T-cell (primary cell): ENCODE measurements at regions not wholly inside any gene's neighbourhood (a gene's known extent, or its start where the extent isn't known, plus 50 kb on each side); places are given as distances from the start of the nearest gene placed in this dataset.
"Not testable (repeated sequence)": the region's sequence is repeated elsewhere in the genome, so short reads cannot be mapped to it uniquely, and the experiment has no call there.

Experiments used
- ATAC-seq, 4 experiments: fragments of 200-7000 bp in 3 of 4; fragments of 150-1000 bp in 1 of 4; cut with Tn5 transposase; replicated peaks in 1 of 4; 1 replicate in 3 of 4; 2 replicates in 1 of 4; pipeline ENCODE4 v1.10.0; 2021; ENCODE audit warnings: moderate library complexity in 3 of 4, mild to moderate bottlenecking in 2 of 4, moderate number of reproducible peaks in 1 of 4
- CTCF ChIA-PET, 2 donors: fragments of 300-600 bp; sonication (Branson Sonifier 250); formaldehyde crosslinking; loops; one replicate each; lab custom pipeline; 2022; ENCODE audit warnings: antibody characterized with exemption in 2 of 2; lab: Charles Lee
- POLR2A ChIA-PET, 2 donors: fragments of 300-600 bp; sonication (Branson Sonifier 250); formaldehyde crosslinking; loops; one replicate each; lab custom pipeline; 2022; ENCODE audit warnings: antibody characterized with exemption in 2 of 2; lab: Charles Lee
- DNase-seq, 35 experiments: peaks; one replicate each; pipeline versions ENCODE4 v3.0.0 to v3.0.0-alpha.2; 2013 to 2023
- H3K27ac ChIP-seq: one replicate; pipeline ENCODE4 v1.5.1; 2013; ENCODE audit warnings: low read length
- H3K27me3 ChIP-seq, 2 experiments: replicated peaks in 1 of 2; 1 replicate in 1 of 2; 2 replicates in 1 of 2; pipeline versions ENCODE4 v1.6.1 to v1.7.0; 2013; ENCODE audit warnings: low read length in 1 of 2, mixed read lengths in 1 of 2; ENCODE audit not compliant: control insufficient read depth in 2 of 2, insufficient read depth in 2 of 2; ENCODE audit errors: extremely low read depth in 1 of 2
- H3K36me3 ChIP-seq, 2 donors: 1 replicate in 1 of 2; 2 replicates in 1 of 2; pipeline versions ENCODE4 v1.6.1 to v1.7.0; 2013; ENCODE audit warnings: low read length in 1 of 2; ENCODE audit not compliant: control insufficient read depth in 2 of 2, insufficient read depth in 1 of 2; ENCODE audit errors: extremely low read depth in 1 of 2
- H3K4me1 ChIP-seq, 2 experiments: 1 replicate in 1 of 2; 2 replicates in 1 of 2; pipeline versions ENCODE4 v1.6.1 to v1.7.0; 2013; ENCODE audit warnings: low read length in 2 of 2, mixed read lengths in 1 of 2; ENCODE audit not compliant: insufficient read depth in 2 of 2, control insufficient read depth in 1 of 2; ENCODE audit errors: extremely low read depth in 1 of 2
- H3K4me3 ChIP-seq, 2 donors: 1 replicate in 1 of 2; 2 replicates in 1 of 2; pipeline versions ENCODE4 v1.5.1 to v1.7.0; 2013; ENCODE audit warnings: mild to moderate bottlenecking in 2 of 2, low read length in 1 of 2, moderate library complexity in 1 of 2; ENCODE audit not compliant: control insufficient read depth in 1 of 2; ENCODE audit errors: extremely low read depth in 1 of 2
- H3K9me3 ChIP-seq: 2 replicates; pipeline ENCODE4 v1.7.0; 2013
- H3K27ac Mint-ChIP-seq, 2 donors: one replicate each; pipeline ENCODE4 v1.8.0; 2020 to 2021; ENCODE audit warnings: mild to moderate bottlenecking in 2 of 2, mixed read lengths in 2 of 2
- H3K27me3 Mint-ChIP-seq, 2 donors: one replicate each; pipeline ENCODE4 v1.8.0; 2021 to 2022; ENCODE audit warnings: mixed read lengths in 2 of 2
- H3K36me3 Mint-ChIP-seq: one replicate; pipeline ENCODE4 v1.8.0; 2021; ENCODE audit warnings: mixed read lengths
- H3K4me1 Mint-ChIP-seq, 3 donors: one replicate each; pipeline ENCODE4 v1.8.0; 2020 to 2022; ENCODE audit warnings: mixed read lengths in 3 of 3, mild to moderate bottlenecking in 1 of 3
- H3K4me3 Mint-ChIP-seq, 3 donors: one replicate each; pipeline ENCODE4 v1.8.0; 2020 to 2022; ENCODE audit warnings: mild to moderate bottlenecking in 3 of 3, mixed read lengths in 3 of 3, moderate library complexity in 3 of 3
- H3K9me3 Mint-ChIP-seq, 3 donors: one replicate each; pipeline ENCODE4 v1.8.0; 2020 to 2022; ENCODE audit warnings: mixed read lengths in 3 of 3
- WGBS: methylation state at CpG from one replicate; pipeline ENCODE4 v1.1.5; 2013; ENCODE audit warnings: missing lambda C conversion rate; ENCODE audit not compliant: insufficient coverage; 5-methylcytosine and 5-hydroxymethylcytosine counted together

DNA sequence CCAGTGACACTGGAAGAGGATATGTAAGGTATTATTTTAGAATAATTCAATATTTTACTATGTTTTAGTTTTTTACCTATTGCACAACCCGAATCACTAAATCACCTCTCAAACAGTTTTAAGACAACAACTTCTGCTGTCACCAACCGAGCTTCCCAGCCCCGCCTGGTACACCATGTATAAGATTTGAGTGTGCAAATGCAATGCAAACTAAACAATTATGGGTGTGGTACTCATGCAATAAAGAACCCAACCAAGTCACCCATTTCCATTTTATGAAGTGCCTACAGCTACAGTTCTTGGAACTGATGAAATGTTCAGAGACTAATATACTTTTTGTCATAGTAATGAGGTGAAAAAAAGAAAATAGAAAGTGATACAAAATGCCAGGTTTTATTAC, 256.2 kb downstream of the TAFA4 start:
- ChIA-PET CTCF (no interaction called here), POLR2A (no interaction called here)
- ATAC-seq (no peak), DNase-seq (no peak)
- no peaks in the 10 kb centered on the region for H3K4me1 ChIP-seq
- no peak overlapping the region for H3K27ac ChIP-seq
- H3K4me3 Mint-ChIP-seq = no peak overlapping the region
- H3K36me3 ChIP-seq = no peaks in the 10 kb centered on the region
- H3K4me1 Mint-ChIP-seq = no peaks in the 10 kb centered on the region
- H3K4me3 ChIP-seq = no peak overlapping the region
- no peaks in the 10 kb centered on the region for H3K27me3 ChIP-seq
- H3K36me3 Mint-ChIP-seq = no peaks in the 10 kb centered on the region
- WGBS = no CpG with 5 or more reads among the region's 3 CpGs
- no peaks in the 10 kb centered on the region for H3K9me3 Mint-ChIP-seq
- H3K9me3 ChIP-seq = no peaks in the 10 kb centered on the region
- H3K27ac Mint-ChIP-seq = no peak overlapping the region
- peaks cover 0 to 3% of the 10 kb centered on the region in 2 donors for H3K27me3 Mint-ChIP-seq

DNA sequence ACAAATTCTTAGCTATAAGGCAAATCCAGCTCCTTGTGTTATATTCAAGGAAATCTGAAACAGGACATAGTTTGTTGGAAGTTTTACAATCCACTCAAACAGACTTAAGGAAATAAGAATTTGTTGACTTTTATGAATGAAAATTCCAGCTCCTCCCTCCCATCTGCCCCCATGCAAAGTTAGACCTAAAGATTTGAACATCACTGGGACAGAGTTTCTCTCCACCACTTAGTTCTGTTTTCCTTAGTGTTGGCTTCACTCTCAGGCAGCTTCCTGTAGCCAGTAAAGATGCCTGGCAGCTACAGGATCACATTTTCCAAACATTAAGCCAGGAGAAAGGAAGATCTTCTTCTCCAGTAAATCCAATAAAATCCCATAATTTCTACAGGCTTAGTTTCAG, 265.0 kb downstream of the TAFA4 start:
- ATAC-seq = no peak

DNA sequence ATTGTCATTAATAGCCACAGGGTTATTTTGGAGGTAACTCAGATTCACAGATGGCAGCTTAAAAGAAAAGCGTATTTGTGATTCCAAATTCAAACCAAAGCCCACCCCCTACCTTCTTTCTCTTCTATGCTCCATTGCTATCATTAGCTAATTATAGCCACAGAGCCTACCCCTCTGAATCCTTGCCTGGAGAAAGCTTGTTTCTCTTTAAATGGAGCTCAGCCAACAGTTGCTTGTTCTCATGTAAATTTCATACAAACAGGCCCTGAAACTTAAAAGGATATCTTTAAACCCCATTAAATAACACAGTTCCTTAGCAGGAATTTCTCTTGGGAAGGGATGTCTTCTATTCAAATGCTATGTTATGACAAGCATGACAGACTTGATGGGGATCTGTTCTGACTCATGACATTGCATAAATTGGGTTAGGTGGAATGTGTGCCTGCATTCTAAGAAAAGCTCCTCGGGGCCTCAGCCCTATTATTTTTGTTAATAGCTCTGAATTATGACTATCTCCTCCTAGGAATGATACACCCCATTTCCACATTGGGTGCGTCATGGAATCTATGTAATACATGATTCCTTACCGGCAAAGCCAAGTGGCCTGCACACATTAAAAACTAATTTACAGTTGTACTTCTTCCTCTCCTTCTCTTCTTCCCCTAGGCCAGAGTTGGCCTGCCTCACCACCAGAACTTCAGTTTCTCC, 265.8 kb downstream of the TAFA4 start:
- ATAC-seq = no peak
- Histone ChIP-seq H3K4me3 (no peak overlapping the region), H3K4me1 (no peaks in the 10 kb centered on the region), H3K9me3 (no peaks in the 10 kb centered on the region), H3K27ac (no peak overlapping the region), H3K27me3 (no peaks in the 10 kb centered on the region), H3K36me3 (no peaks in the 10 kb centered on the region)
- ChIA-PET CTCF (no interaction called here), POLR2A (interaction anchor here in 1 of 2 donors (0.5 kb wide), 1 partner anchor 208 kb away, joined by 3 read pairs; no protein-coding TSS in a partner anchor)
- no peaks in the 10 kb centered on the region for H3K4me1 Mint-ChIP-seq
- H3K36me3 Mint-ChIP-seq = no peaks in the 10 kb centered on the region
- no peaks in the 10 kb centered on the region for H3K9me3 Mint-ChIP-seq
- H3K27ac Mint-ChIP-seq = no peak overlapping the region
- no peak for DNase-seq
- WGBS = 80% methylated on average over 2 of the region's 4 CpGs
- no peak overlapping the region for H3K4me3 Mint-ChIP-seq
- H3K27me3 Mint-ChIP-seq = no peaks in the 10 kb centered on the region

More for the DNA sequence above, 265.0 kb downstream of the TAFA4 start:
- POLR2A ChIA-PET = interaction anchor here in 1 of 2 donors (0.5 kb wide), 1 partner anchor 237 kb away, joined by 4 read pairs; no protein-coding TSS in a partner anchor
- Histone ChIP-seq H3K9me3 (no peaks in the 10 kb centered on the region), H3K4me1 (no peaks in the 10 kb centered on the region), H3K27ac (no peak overlapping the region), H3K27me3 (no peaks in the 10 kb centered on the region), H3K36me3 (no peaks in the 10 kb centered on the region), H3K4me3 (no peak overlapping the region)
- Mint-ChIP-seq H3K9me3 (no peaks in the 10 kb centered on the region), H3K27ac (no peak overlapping the region), H3K27me3 (peaks cover 0 to 3% of the 10 kb centered on the region in 2 donors), H3K4me1 (no peaks in the 10 kb centered on the region), H3K4me3 (no peak overlapping the region), H3K36me3 (no peaks in the 10 kb centered on the region)
- CTCF ChIA-PET = no interaction called here
- DNase-seq = no peak

DNA sequence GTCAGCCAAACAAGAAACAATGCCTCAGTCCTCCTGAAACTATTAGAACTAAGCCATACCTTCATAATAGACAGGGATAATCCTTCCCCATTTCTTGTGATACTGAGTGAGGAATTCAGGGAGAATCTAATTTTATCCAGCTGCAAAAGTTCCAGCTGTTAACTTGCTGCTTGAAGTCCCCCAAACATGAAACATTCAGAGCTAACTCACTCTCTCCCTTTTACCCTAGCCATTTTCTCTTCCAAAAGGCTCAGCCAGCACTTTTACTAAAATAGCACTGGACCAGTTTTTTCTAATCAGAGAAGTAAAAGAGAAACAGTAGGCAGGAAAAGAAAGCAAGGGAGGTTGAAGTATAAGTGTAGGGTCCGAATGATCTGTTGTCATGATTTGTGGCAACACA, 268.1 kb downstream of the TAFA4 start:
- no peaks in the 10 kb centered on the region for H3K27me3 ChIP-seq
- Mint-ChIP-seq H3K27me3 (no peaks in the 10 kb centered on the region), H3K9me3 (no peaks in the 10 kb centered on the region), H3K36me3 (no peaks in the 10 kb centered on the region), H3K4me1 (no peaks in the 10 kb centered on the region), H3K4me3 (no peak overlapping the region), H3K27ac (no peak overlapping the region)
- CTCF ChIA-PET = no interaction called here
- no peak overlapping the region for H3K27ac ChIP-seq
- DNase-seq (no peak), ATAC-seq (no peak)
- no peaks in the 10 kb centered on the region for H3K36me3 ChIP-seq
- 45% methylated on average over 1 of the region's 1 CpG for WGBS
- H3K4me3 ChIP-seq = no peak overlapping the region
- H3K9me3 ChIP-seq = no peaks in the 10 kb centered on the region
- POLR2A ChIA-PET = no interaction called here
- no peaks in the 10 kb centered on the region for H3K4me1 ChIP-seq

DNA sequence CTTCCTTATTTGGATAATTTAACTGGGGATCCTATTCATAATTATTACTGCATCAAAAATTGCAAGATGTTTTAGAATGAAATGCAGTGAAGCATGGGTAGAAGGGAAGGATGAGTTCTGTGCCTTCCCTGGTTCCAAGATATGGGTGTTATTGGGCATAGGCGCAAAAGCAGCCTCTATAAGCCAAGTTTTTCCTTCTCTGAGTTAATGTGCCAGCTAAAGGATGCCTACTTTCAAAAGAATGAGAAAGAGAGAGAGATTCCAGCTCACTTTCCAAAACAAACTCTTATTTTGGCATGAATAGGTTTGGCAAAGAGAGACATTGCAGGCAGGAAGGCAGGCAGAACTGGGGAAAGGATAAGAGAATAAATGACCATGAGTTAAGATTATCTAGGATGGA, 270.2 kb downstream of the TAFA4 start:
- Histone ChIP-seq H3K27ac (no peak overlapping the region), H3K9me3 (no peaks in the 10 kb centered on the region), H3K36me3 (no peaks in the 10 kb centered on the region), H3K4me3 (no peak overlapping the region), H3K4me1 (no peaks in the 10 kb centered on the region), H3K27me3 (no peaks in the 10 kb centered on the region)
- H3K4me1 Mint-ChIP-seq = no peaks in the 10 kb centered on the region
- no peaks in the 10 kb centered on the region for H3K27me3 Mint-ChIP-seq
- H3K36me3 Mint-ChIP-seq = no peaks in the 10 kb centered on the region
- no CpG with 5 or more reads among the region's 1 CpG for WGBS
- DNase-seq (no peak), ATAC-seq (no peak)
- CTCF ChIA-PET = interaction anchor here in 1 of 2 donors (0.6 kb wide), 1 partner anchor 56 kb away, joined by 3 read pairs; no protein-coding TSS in a partner anchor
- H3K4me3 Mint-ChIP-seq = no peak overlapping the region
- no peak overlapping the region for H3K27ac Mint-ChIP-seq
- H3K9me3 Mint-ChIP-seq = no peaks in the 10 kb centered on the region
- POLR2A ChIA-PET = interaction anchor here in 1 of 2 donors (0.6 kb wide), 1 partner anchor 28 kb away, joined by 3 read pairs; no protein-coding TSS in a partner anchor

DNA sequence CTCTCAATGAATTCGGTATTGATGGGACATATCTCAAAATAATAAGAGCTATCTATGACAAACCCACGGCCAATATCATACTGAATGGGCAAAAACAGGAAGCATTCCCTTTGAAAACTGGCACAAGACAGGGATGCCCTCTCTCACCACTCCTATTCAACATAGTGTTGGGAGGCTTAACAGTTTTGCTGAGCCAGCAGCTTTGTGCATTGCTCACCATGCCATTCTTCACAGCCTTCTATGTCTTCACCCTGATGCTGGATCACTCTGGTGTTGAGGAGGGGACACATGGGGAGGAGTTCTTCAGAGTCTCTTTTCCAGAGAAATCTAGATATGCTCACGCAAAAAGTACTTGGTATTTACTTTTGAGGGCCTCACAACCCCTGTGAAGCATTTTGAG, 281.7 kb downstream of the TAFA4 start:
- not testable (repeated sequence) for H3K4me1 Mint-ChIP-seq

More for the DNA sequence above, 281.7 kb downstream of the TAFA4 start:
- H3K27me3 Mint-ChIP-seq, CTCF ChIA-PET, H3K27ac ChIP-seq, H3K27ac Mint-ChIP-seq, POLR2A ChIA-PET, H3K9me3 ChIP-seq, H3K4me1 ChIP-seq, H3K27me3 ChIP-seq, ATAC-seq, H3K4me3 ChIP-seq, DNase-seq, H3K4me3 Mint-ChIP-seq, H3K36me3 ChIP-seq, H3K9me3 Mint-ChIP-seq, H3K36me3 Mint-ChIP-seq: not testable (repeated sequence)
- no CpG with 5 or more reads among the region's 3 CpGs for WGBS
